GM19035 (cell line): ENCODE measurements at regions not wholly inside any gene's neighbourhood (a gene's known extent, or its start where the extent isn't known, plus 50 kb on each side); places are given as distances from the start of the nearest gene placed in this dataset.

ENCODE experiments used
- ATAC-seq: cut with Tn5 transposase; IDR thresholded peaks from one replicate; pipeline ENCODE4 v1.9.1; 2021; ENCODE audit not compliant: unreplicated experiment

DNA sequence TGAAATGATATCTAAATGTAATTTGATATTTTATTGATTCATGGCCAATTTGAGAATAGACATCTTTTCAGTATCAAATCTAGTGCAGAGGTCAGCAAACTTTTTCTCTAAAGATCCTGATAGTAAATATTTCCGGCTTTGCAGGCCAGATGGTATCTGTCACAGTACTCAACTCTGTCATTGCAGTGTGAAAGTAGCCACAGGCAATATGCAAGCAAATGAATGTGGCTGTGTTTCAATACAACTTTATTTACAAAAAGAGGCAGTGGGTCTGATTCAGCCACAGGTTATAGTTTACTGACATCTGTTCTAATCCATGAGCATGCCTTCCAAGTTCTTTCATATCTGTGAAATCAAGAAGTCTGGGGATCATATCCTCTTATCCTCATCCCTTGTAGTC, 221.2 kb downstream of the PRDM2 start:
- no peak for ATAC-seq

- ATAC-seq = no peak
Observed at GRCh38 chr1:13922466-13923110, 222.6 kb downstream of the PRDM2 start.

GRCh38 chr1:13926556-13926955, 226.6 kb downstream of the PRDM2 start:
- ATAC-seq = no peak

GRCh38 chr1:13927736-13928135, 227.7 kb downstream of the PRDM2 start:
- no peak for ATAC-seq

DNA sequence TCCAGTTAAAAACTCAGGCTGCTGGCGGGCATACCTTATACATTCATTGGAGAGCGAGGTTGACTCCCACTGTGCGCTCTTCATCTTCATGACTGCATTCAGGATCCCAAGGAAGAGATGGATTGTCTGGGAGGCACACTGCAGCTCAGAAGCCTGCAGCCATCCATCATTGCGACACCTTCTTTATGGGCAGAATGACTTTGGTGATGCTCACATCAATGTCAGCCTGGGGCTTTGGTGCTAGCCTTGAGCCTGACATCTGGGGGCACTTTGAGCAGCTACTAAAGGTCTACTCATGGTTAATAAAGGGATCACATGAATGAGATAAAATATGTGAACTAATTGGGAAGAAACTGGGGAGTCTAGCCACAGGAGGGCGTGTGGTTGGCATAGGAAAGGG, 229.3 kb downstream of the PRDM2 start:
- ATAC-seq = no peak

DNA sequence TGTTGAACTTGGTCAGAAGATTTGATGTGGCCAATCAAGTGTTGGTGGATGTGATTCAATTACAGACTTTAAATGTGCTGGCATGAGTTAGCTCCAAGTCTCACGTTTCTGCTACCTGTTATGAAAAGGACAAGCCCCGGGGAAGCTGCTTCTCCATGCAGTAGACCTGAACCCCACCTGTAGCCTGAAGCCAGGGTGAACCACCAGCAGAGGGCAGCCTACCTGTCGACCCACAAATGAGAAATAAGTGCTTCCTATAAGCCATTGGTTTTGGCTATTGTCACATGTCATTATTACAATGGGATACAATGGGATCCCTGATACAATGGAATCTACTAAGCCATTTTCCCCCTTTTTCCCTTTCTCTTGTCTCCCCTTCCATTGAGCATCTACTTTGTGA, 230.2 kb downstream of the PRDM2 start:
- ATAC-seq = no peak

GRCh38 chr1:13931226-13931625, 231.2 kb downstream of the PRDM2 start:
- ATAC-seq = no peak

DNA sequence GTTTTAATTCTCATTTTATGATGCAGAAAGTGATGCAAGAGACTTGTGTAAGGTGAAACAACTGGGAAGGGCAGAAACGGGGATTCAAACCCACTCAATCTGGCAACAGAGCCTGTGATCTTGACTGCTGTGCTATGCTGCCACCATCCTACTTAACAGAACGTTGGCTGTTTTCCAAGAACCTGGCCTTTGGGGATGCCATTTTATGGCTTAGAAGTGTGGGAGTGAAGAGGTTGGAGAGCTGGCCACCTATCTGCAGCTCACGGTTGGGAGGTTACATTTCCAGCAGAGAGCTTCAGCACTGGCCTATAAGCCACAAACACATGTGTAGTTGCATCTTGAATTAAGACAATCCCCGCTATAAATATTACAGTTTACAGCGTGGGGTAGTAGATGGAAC, 235.3 kb downstream of the PRDM2 start:
- no peak for ATAC-seq

DNA sequence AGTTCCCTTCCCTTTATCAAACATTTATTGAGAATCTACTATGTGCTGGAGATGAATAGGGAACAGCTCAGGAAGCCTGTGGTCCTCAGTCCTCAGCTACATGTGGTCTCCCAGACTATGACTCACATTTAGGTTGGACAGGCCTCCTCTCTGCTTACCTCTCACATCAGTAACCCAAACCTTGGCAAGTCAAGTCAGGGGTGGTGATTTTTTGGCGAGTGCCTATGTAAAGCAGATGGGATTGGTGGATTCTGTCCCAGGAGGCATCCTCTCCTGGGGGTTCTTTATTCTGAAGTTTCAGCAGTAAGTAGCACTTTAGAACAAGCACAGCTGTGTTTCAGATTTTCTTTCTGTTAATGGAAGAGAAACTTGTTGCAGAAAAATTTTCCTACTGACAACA, 241.3 kb downstream of the PRDM2 start:
- ATAC-seq = no peak

GRCh38 chr1:13943055-13943454, 243.1 kb downstream of the PRDM2 start:
- no peak for ATAC-seq

GRCh38 chr1:13945856-13946255, 245.9 kb downstream of the PRDM2 start:
- ATAC-seq = no peak

DNA sequence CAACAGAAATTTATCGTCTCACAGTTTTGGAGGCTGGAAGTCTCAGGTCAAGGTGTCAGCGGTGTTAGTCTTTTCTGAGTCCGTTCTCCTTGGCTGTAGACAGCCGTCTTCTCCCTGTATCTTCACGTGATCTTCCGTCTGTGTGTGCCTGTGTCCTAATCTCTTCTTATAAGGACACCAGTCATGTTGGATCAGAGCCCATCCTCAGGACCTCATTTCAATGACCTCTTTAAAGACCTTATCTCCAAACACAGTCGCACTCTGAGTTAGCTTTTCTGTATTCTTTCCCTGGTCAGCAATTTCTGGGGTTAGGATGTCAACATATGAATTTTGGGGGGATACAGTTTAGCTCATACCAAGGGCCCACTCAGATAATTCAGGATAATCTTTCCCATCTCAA, 247.7 kb downstream of the PRDM2 start:
- ATAC-seq = no peak

- no peak for ATAC-seq
Observed at GRCh38 chr1:13948396-13948795, 248.4 kb downstream of the PRDM2 start.

DNA sequence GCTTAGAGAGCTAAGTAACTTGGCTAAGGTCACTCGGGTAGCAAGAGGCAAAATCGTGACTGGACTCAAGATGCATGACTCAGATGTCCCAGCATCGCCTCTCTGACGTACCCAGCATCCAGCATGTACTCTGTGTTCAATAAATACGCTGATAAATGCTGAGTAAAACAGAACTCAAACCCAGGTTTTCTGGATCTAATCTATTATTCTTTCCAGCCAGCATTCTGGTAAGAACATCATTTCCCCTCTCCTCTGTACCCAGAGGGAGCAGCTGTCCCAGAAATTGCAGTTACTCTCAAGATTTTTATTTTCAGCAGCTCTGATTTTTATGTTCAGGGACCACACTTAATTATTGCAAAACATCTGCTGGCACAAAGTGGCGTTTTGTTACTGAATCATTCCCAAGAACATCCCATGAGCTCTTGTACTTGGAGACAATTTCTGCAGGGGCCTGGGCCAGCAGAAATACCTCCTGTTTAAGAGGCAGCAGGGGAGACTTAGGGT, 249.0 kb downstream of the PRDM2 start:
- no peak for ATAC-seq

DNA sequence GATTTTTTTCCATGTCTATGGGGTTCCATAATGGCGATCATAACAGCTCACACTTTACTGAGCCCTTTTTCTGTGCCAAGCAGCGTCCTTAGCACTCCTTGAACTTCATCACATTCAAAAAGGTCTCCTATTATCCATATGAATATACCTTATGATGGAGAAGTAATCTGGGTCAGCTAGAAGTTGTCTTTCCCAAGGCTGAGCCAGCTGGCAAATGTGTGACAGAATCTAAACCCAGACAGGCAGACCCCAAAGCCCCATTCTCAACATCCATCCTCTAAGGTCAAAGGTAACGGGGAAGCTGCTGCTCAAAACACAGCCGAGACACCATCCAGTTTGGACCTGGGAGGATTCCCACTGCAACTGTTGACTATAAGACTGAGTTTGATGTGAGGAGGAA, 249.6 kb downstream of the PRDM2 start:
- ATAC-seq = no peak

GRCh38 chr1:13950637-13951036, 250.6 kb downstream of the PRDM2 start:
- no peak for ATAC-seq

- ATAC-seq = no peak
Observed at GRCh38 chr1:13951793-13952751, 252.1 kb downstream of the PRDM2 start.

DNA sequence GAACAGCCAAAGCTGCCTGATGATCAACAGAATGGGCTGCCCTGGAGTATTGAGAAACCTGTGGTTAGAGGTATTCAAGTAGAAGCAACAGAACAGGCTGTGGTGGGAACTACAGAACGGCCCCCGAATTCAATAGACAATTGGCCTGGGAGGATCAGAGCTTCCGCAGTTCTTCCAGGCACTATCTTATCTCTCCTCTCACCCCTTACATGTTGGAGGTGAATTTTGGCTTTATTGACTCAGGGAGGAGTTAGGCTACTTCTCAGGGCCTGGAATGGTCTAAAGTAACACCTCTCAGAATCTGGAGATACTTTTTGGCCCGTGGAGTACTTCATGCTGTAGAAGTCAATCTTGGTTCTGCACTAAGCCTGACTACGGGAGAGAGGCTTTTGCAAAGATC, 253.0 kb downstream of the PRDM2 start:
- no peak for ATAC-seq

DNA sequence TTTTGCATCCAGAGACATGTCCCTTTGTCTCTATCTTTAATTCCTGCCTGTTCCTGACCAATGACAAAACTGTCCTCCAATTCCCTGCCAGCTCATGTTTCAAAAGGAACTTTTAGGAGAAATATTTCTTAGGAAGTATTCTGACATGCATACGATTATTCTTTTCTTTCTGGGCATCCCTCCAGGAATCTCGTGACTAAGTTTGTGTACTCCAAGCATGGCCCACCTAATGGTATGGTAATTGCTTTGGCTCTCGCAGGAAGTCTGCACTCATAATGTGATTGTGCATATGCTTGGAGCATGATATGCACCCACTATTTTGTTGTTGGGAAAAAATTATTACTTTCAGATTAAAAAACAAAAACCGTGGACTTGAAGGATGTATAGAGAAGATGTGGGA, 256.4 kb downstream of the PRDM2 start:
- ATAC-seq = no peak

- no peak for ATAC-seq
Observed at GRCh38 chr1:13960375-13960987, 260.5 kb downstream of the PRDM2 start.

GRCh38 chr1:13964768-13965167, 264.8 kb downstream of the PRDM2 start:
- no peak for ATAC-seq
